HepG2 (cell line): ENCODE measurements at regions not wholly inside any gene's neighbourhood (a gene's known extent, or its start where the extent isn't known, plus 50 kb on each side); places are given as distances from the start of the nearest gene placed in this dataset.
A peak's percentile ranks its signal among the peaks of the same experiment; 100 is the strongest.

Experiments
- ATAC-seq: fragments of 200-7000 bp; cut with Tn5 transposase; 3 replicates; pipeline ENCODE4 v1.9.1; 2020; ENCODE audit warnings: mild to moderate bottlenecking, moderate library complexity
- BruUV-seq: library from RNA; stranded (reverse); fragments of 400-500 nt; replicated peaks from 2 replicates; lab custom pipeline; 2021; lab: Mats Ljungman, UMichigan
- CTCF ChIA-PET: fragments of 300-600 bp; formaldehyde crosslinking; extraction: SDS; loops from one replicate; lab custom pipeline; 2021; ENCODE audit warnings: low total read pairs, inconsistent platforms, low intra/inter-chr PET ratio; lab: Yijun Ruan, JAX
- POLR2A ChIA-PET: fragments of 350-600 bp; sonication (Branson Sonifier 250); formaldehyde crosslinking; loops from one replicate; lab custom pipeline; 2020; ENCODE audit warnings: antibody characterized with exemption, inconsistent platforms; lab: Yijun Ruan, JAX
- DNase-seq: peaks from one replicate; pipeline ENCODE4 v3.0.0-alpha.2; 2015; ENCODE audit warnings: low spot score
- FAIRE-seq: peaks from 3 replicates; lab custom pipeline; 2011; peaks lifted over from hg19 to GRCh38; lab: Jason Lieb, UNC
- H2AFZ ChIP-seq: one replicate; pipeline ENCODE4 v1.6.1; 2011; ENCODE audit warnings: low read length, inconsistent platforms
- H3K27ac ChIP-seq: fragments of 300-600 bp; 3 replicates; pipeline ENCODE4 v1.8.0; 2011; ENCODE audit warnings: mixed run types, mild to moderate bottlenecking, mixed read lengths, low read length, inconsistent platforms; ENCODE audit not compliant: insufficient read depth; ENCODE audit errors: extremely low read length
- H3K27me3 ChIP-seq, 2 experiments: fragments of 200-600 bp in 1 of 2; 2 replicates in 1 of 2; 3 replicates in 1 of 2; pipeline versions ENCODE4 v1.6.0 to v1.8.0; 2011; ENCODE audit warnings: low read length in 2 of 2, mild to moderate bottlenecking in 2 of 2, moderate library complexity in 2 of 2, inconsistent platforms in 1 of 2; ENCODE audit not compliant: insufficient read depth in 2 of 2, control insufficient read depth in 1 of 2
- H3K36me3 ChIP-seq, 2 experiments: fragments of 200-600 bp in 1 of 2; replicated peaks in 1 of 2; 2 replicates in 1 of 2; 3 replicates in 1 of 2; pipeline versions ENCODE4 v1.5.1 to v1.8.0; 2011; ENCODE audit warnings: low read length in 2 of 2, inconsistent platforms in 1 of 2; ENCODE audit not compliant: insufficient read depth in 2 of 2, control insufficient read depth in 1 of 2
- H3K4me1 ChIP-seq: 2 replicates; pipeline ENCODE4 v1.5.1; 2012; ENCODE audit warnings: low read length, inconsistent platforms; ENCODE audit not compliant: insufficient read depth
- H3K4me2 ChIP-seq: 2 replicates; pipeline ENCODE4 v1.6.0; 2011; ENCODE audit warnings: low read depth, low read length, inconsistent platforms
- H3K4me3 ChIP-seq, 3 experiments: fragments of 200-600 bp in 1 of 3; sonication (generic), shearing (Covaris generic) in 1 of 3; replicated peaks in 1 of 3; 2 replicates each; pipeline ENCODE4 v1.5.1; 2011 to 2016; ENCODE audit warnings: low read length in 3 of 3, inconsistent platforms in 2 of 3, low read depth in 2 of 3, mild to moderate bottlenecking in 2 of 3, control low read depth in 1 of 3, mixed read lengths in 1 of 3; ENCODE audit not compliant: insufficient read depth in 1 of 3
- H3K79me2 ChIP-seq: one replicate; pipeline ENCODE4 v1.6.1; 2011; ENCODE audit warnings: low read length, inconsistent platforms; ENCODE audit not compliant: insufficient read depth
- H3K9ac ChIP-seq: 2 replicates; pipeline ENCODE4 v1.6.0; 2011; ENCODE audit warnings: mild to moderate bottlenecking, low read depth, low read length, inconsistent platforms; ENCODE audit not compliant: insufficient read depth
- H3K9me3 ChIP-seq: 2 replicates; pipeline ENCODE4 v1.5.1; 2012; ENCODE audit warnings: mild to moderate bottlenecking, low read length
- H4K20me1 ChIP-seq: 2 replicates; pipeline ENCODE4 v1.6.0; 2011; ENCODE audit warnings: inconsistent platforms, mild to moderate bottlenecking, low read length, moderate library complexity; ENCODE audit not compliant: insufficient read depth
- EEA1 ChIP-seq: sonication (generic); formaldehyde crosslinking; IDR thresholded peaks from 2 replicates; pipeline ENCODE4 v1.5.1; 2020; ENCODE audit warnings: mild to moderate bottlenecking, missing genetic modification reagents, borderline replicate concordance
- ELF1 ChIP-seq: sonication (generic); formaldehyde crosslinking; IDR thresholded peaks from 2 replicates; pipeline ENCODE4 v1.4.0; 2020; ENCODE audit warnings: missing genetic modification reagents
- FOXM1 ChIP-seq: sonication (generic); formaldehyde crosslinking; IDR thresholded peaks from 2 replicates; pipeline ENCODE4 v1.5.0; 2020; ENCODE audit warnings: missing genetic modification reagents
- JUN ChIP-seq: sonication (generic); formaldehyde crosslinking; IDR thresholded peaks from 2 replicates; pipeline ENCODE4 v1.4.0; 2020; ENCODE audit warnings: mild to moderate bottlenecking, missing genetic modification reagents
- PHF21A ChIP-seq: sonication (generic); formaldehyde crosslinking; IDR thresholded peaks from 2 replicates; pipeline ENCODE4 v1.5.0; 2020; ENCODE audit warnings: mild to moderate bottlenecking, missing genetic modification reagents
- RFXAP ChIP-seq: sonication (generic); formaldehyde crosslinking; IDR thresholded peaks from 2 replicates; pipeline ENCODE4 v1.4.0; 2020; ENCODE audit warnings: missing genetic modification reagents, borderline replicate concordance
- SNAPC2 ChIP-seq: sonication (generic); formaldehyde crosslinking; IDR thresholded peaks from 2 replicates; pipeline ENCODE4 v1.8.1; 2022; ENCODE audit warnings: mild to moderate bottlenecking, missing genetic modification reagents
- SOX13 ChIP-seq, 3 experiments: fragments of 450-650 bp in 1 of 3; sonication (generic) in 1 of 3; formaldehyde crosslinking in 1 of 3; IDR thresholded peaks in 2 of 3; conservative IDR thresholded peaks in 1 of 3; 2 replicates each; pipeline versions ENCODE4 v1.5.0 to v1.6.1; 2016 to 2020; ENCODE audit warnings: antibody characterized with exemption in 1 of 3, mild to moderate bottlenecking in 1 of 3, missing compliant biosample characterization in 1 of 3, missing genetic modification reagents in 1 of 3, moderate library complexity in 1 of 3
- SOX5 ChIP-seq: IDR thresholded peaks from 2 replicates; pipeline ENCODE4 v1.6.1; 2016; ENCODE audit warnings: borderline replicate concordance
- SRSF4 ChIP-seq: fragments of 200-400 bp; formaldehyde crosslinking; IDR thresholded peaks from one replicate; pipeline ENCODE4 v1.6.1; 2018; ENCODE audit warnings: mild to moderate bottlenecking, low read depth, low read length, moderate library complexity; ENCODE audit not compliant: poor library complexity, severe bottlenecking
- ZBTB21 ChIP-seq: sonication (generic); formaldehyde crosslinking; IDR thresholded peaks from 2 replicates; pipeline ENCODE4 v1.4.0; 2020; ENCODE audit warnings: missing genetic modification reagents
- ZFP41 ChIP-seq: sonication (generic); formaldehyde crosslinking; IDR thresholded peaks from 2 replicates; pipeline ENCODE4 v1.4.0; 2020; ENCODE audit warnings: mild to moderate bottlenecking, missing genetic modification reagents, borderline replicate concordance
- ZNF343 ChIP-seq: sonication (generic); formaldehyde crosslinking; IDR thresholded peaks from 2 replicates; pipeline ENCODE4 v1.4.0; 2020; ENCODE audit warnings: mild to moderate bottlenecking, missing genetic modification reagents
- ZNF773 ChIP-seq: sonication (generic); formaldehyde crosslinking; IDR thresholded peaks from 2 replicates; pipeline ENCODE4 v1.4.0; 2020; ENCODE audit warnings: missing genetic modification reagents, borderline replicate concordance
- ZNF780A ChIP-seq: sonication (generic); formaldehyde crosslinking; IDR thresholded peaks from 2 replicates; pipeline ENCODE4 v1.8.0; 2022; ENCODE audit warnings: mild to moderate bottlenecking, missing genetic modification reagents, moderate library complexity
- ZSCAN9 ChIP-seq: IDR thresholded peaks from 2 replicates; pipeline ENCODE4 v1.6.1; 2016; ENCODE audit warnings: borderline replicate concordance
- WGBS: methylation state at CpG from one replicate; pipeline ENCODE4 v1.1.6; 2017; ENCODE audit warnings: low lambda C conversion rate; 5-methylcytosine and 5-hydroxymethylcytosine counted together
- in situ Hi-C: cut with HindIII; loops from 2 replicates; pipeline ENCODE4 v1.10.0; 2017; ENCODE audit warnings: low pct_unique_long_range_greater_than_20kb; ENCODE audit not compliant: extremely low pct_ligation_motif_present
- intact Hi-C: fragments of 100-400 bp; cut with micrococcal nuclease; formaldehyde crosslinking; loops from one replicate; pipeline ENCODE4 v1.10.0; 2022; ENCODE audit not compliant: unreplicated experiment

GRCh38 chr11:128164080-128164741 lies 423.1 kb downstream of the ETS1 start:
- Histone ChIP-seq H3K27ac (no peak overlapping the region), H2AFZ (no peak overlapping the region), H3K4me2 (0 out of 2 replicates have a peak overlapping the region, but pooled peaks have one; percentile 12), H4K20me1 (no peaks in the 10 kb centered on the region), H3K9ac (no peak overlapping the region), H3K36me3 (no peaks in the 10 kb centered on the region), H3K27me3 (no peaks in the 10 kb centered on the region), H3K4me1 (peaks cover 10% of the 10 kb centered on the region), H3K4me3 (no peak overlapping the region), H3K79me2 (no peaks in the 10 kb centered on the region), H3K9me3 (no peaks in the 10 kb centered on the region)
- ChIA-PET POLR2A (no interaction called here), CTCF (no interaction called here)
- no peak for FAIRE-seq
- WGBS = 2% methylated on average over 6 of the region's 6 CpGs
- in situ Hi-C loops (loop anchor here (25.0 kb wide), 1 partner anchor 1727 kb away; no protein-coding TSS in a partner anchor), intact Hi-C loops (no loop called here)
- no TSS peak for BruUV-seq
- ATAC-seq = no peak; the same call in 2 of the 3 replicates
- DNase-seq = no peak
- TF ChIP-seq ZBTB21 (CRISPR knock-in tag) (peak; percentile 55; the same call in 1 of the 2 replicates), ZNF780A (CRISPR knock-in tag) (no peak), SOX13 (IDR thresholded peaks at IDR 0.05) (no peak), SOX13 (CRISPR knock-in tag; conservative IDR thresholded peaks at IDR 0.05 in 1 of 2, IDR thresholded peaks at IDR 0.05 in 1 of 2) (peak in 1 of 2 experiments; percentile 58; a peak in 2 of 4 replicates), ZFP41 (no peak), FOXM1 (CRISPR knock-in tag) (no peak), JUN (no peak), SNAPC2 (CRISPR knock-in tag) (no peak), ZNF343 (CRISPR knock-in tag) (no peak), SOX5 (peak; percentile 43; the same call in 1 of the 2 replicates), ELF1 (CRISPR knock-in tag) (no peak), EEA1 (CRISPR knock-in tag) (no peak), ZSCAN9 (CRISPR knock-in tag) (no peak), SRSF4 (no peak), RFXAP (CRISPR knock-in tag) (no peak), ZNF773 (CRISPR knock-in tag) (no peak), PHF21A (CRISPR knock-in tag) (no peak)
